UCSD-AML1 (cell line): ENCODE measurements at regions not wholly inside any gene's neighbourhood (a gene's known extent, or its start where the extent isn't known, plus 50 kb on each side); places are given as distances from the start of the nearest gene placed in this dataset.
"Not testable (repeated sequence)": the region's sequence is repeated elsewhere in the genome, so short reads cannot be mapped to it uniquely, and the experiment has no call there.

Experiments used
- DNase-seq: peaks from one replicate; lab custom pipeline; 2025; ENCODE audit not compliant: unreplicated experiment; lab: John Stamatoyannopoulos, UW

DNA sequence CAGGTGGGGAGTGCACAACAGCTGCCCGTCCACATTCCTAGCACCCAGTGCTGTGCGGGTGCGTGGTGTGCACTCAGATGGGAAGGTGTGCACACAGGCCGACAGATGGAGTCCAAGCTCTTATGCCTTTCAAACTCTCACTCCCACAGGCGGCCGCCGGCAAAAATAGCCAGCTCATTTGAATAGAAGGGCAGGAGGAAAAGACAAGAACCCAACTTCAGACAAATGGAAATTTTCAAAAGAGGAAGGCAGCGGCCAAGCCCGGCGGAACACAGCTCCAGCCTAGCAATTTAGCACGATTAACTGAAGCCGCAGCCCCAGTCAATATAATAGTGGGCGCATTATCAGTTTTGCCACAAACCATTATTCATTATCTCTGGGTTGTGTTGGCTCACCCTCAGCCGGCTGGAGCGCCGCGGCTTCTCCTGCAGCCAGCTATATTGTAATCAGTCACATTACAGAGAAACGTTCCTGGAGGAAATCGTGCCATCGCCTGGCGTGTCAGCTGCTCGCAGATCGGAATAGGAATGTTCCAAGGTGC, 103.9 kb upstream of the SEC14L1 start:
- DNase-seq = peak; percentile 82

DNA sequence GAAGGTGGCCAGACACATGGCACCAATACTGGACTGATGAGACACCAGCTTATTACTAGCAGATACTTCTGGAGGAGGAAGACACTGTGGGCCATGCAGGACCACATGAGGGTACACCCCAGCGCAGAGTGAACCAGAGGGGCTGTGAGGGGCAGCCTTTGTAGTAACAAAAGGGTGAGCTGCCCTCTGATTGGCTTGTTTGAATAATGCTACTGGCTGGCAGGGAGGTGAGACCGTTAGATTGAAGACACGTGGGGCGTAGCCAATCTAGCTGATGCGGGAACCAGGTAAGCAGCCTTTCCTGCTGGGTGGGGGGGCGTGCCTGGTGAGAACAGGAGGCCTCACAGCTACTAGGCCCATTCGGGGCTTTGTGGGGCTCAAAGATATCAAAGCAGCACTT, 102.8 kb upstream of the SEC14L1 start:
- no peak for DNase-seq

DNA sequence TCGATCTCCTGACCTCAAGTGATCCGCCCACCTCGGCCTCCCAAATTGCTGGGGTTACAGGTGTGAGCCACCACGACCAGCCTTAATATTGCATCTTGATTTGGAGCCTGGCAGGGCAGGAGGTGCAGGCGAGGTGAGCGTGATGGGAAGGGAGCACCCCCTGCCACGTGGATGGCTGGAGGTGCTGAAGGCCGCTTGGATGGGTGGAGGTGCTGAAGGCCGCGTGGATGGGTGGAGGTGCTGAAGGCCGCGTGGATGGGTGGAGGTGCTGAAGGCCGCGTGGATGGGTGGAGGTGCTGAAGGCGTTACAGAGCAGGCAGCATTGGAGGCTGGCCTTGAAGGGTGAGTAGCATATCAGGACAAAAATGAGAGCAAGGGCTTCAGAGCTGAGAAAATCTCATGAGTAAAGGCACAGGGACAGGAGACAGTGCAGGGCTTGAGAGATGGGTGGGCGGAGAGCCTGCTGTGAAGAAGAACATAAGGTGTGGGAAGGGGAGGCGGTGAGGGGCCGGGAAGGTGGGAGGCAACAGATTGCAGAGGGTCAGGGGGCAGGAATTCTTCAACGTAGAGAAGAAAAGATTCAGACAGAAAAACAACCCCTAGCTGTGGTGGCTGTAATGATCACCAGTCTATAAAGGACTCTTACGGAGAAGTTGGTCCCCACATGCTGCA, 101.7 kb upstream of the SEC14L1 start:
- no peak for DNase-seq

DNA sequence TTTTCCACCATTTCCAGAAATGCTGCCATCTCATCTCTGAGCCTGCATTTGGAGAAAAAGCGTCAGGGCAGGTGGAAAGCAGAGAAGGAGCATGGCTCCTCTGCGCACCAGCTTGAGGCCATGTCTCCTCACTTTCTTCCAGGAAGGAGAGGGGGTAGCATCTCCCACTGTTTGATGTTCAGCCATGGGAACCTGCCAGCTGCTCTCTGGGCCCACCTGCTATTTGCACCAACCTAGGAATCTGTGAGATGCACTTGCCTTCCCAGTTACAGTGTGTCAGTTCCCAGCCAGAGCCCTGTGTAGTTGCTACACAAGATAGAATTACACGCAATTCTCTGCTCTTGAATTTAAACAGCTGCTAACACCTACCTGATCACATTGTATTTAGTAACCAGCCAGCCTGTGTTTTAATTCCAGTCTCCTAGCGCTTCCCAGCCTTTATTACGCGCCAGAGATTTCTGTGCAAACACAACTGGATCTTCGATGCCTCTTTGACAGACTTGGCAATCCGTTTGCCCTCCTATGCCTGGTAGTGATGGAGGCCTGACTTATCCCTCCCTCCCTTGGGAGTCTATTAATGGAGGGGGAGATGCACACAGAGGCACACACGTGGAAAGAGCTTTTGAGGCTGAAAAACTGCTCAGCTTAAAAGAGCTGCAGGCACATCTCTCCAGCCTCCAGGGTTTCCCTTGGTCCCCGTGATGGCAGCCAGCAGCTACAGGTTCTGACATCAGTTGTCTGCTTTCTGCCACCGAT, 98.1 kb upstream of the SEC14L1 start:
- no peak for DNase-seq

DNA sequence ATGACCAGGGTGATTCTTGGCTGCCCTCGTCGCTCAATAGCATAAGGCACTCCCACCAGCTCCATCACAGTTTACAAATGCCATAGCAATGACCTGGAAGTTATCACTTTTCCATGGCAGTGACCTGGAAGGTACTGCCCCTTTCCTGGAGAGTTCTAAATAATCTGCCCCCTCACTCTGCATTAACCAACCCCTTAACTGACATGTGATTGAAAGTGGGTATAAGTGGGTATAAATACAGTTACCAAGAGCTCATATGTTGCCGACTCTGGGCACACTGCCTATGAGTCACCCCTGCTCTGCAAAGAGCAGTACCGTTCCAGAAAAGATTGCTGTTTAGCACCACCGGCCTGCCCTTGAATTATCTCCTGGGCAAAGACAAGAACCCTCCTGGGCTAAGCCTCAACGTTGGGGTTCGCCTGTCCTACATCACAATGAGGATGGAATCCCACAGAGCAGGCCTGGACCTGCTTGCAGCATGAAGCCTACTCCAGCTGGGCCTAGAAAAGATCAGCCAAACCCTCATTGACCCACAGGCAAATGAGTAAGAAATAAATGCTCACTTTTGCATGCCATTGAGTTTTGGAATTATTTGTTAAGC, 95.2 kb upstream of the SEC14L1 start:
- DNase-seq = no peak

DNA sequence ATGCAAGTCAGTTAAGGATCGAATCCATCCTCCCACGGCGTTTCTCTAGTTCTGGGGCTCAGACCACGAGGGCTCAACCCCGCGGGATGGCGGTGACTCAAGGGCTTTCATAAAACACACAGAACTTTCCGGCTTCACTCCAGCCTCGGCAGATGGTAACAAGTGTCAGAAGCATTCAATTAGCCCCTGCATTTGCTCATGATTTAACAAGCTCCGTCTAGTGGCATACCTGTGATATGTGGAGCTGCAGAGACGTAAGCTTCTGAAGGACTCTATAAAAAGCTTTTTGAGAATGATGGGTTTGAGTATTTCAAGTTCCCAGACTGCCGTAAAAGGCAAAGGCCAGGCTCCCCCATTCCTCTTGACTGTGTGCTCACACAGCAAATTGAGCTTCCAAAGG, 91.3 kb upstream of the SEC14L1 start:
- no peak for DNase-seq

DNA sequence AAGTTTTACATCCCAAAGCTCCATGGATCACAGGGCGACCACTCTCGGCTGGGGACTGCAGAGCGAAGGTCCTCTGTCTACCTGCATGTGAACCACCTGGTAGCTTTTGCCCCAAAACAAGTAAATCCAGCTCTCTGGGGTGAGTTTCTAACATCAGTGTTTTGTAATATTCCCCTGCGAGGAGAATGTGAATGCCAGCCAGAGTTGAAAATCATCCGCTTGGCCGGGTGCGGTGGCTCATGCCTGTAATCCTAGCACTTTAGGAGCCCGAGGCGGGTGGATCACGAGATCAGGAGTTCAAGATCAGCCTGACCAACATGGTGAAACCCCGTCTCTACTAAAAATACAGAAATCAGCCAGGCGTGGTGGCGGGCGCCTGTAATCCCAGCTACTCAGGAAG, 89.9 kb upstream of the SEC14L1 start:
- DNase-seq = not testable (repeated sequence)

DNA sequence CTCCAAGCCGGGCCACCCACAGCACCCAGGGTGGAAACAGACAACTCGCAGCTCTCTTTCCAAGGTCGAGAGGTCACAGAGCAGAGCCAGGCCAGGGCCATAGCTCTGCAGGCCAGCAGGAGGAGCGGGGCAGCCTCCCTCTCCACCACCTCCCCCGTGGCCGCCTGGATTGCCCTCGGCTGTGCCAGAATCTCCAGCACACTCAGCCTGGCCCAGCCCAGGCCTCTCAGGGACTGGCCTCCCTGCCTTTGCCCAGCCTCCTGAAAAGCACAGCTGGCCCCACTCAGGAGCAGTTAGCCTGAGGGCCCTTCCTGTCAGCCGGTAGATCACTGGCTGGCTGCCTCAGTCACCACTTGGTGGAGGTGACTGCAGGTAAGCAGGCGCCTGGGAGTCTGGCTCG, 85.8 kb upstream of the SEC14L1 start:
- DNase-seq = no peak

DNA sequence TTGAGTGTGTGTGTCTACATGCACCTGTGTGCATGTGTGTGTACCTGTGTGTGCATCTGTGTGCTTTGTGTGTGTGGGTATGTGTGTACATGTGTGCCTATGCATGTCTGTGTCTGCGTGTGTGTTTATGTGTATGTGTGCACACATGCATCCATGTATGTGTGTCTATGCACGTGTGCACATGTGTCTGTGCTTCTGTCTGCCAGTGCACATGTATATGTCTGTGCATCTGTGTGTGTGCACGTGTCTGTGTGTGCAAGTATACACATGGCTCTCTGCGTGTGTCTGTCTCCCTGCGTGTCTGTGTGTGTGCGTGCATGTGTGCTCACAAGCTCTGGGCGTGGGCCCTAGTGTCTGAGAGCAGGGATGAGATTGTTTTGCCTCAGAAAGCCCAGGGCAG, 85.3 kb upstream of the SEC14L1 start:
- no peak for DNase-seq

DNA sequence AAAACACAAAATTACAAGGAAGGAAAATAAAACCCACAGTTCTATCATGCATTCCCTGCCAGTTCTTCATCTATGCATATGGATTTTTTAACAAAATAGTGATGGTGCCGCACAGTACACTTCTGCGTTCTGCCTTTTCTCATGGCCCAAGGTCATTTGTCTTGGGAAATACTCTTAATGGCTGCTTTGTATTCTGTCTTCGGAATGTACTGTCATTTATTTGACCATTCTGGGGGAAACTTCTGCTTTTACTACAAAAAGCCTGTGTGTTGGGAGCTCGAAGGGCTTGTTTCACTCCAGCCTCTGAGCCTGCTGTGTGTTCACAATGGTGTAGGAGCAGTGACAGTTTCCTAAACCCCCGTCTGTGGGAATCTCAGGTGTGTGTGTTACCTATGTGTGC, 82.8 kb upstream of the SEC14L1 start:
- no peak for DNase-seq

DNA sequence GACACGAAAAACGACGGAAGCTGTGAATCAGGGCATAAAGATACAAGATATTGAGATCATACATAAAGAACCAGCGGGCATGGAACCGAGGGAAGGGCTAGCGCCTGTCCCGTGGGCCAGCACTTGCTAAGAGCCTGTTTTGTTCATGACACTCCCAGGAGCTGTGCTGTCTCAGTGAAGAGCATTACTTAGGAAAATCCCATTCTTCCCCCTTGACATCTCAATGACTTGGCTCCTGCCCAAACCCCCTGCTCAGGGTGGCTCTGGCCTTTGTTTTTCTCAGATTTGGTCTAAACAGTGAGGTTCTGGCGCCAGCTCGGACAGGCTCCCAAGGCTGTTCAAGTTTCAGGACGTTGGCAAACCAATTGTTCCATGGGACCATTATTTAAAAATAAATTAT, 79.1 kb upstream of the SEC14L1 start:
- no peak for DNase-seq

DNA sequence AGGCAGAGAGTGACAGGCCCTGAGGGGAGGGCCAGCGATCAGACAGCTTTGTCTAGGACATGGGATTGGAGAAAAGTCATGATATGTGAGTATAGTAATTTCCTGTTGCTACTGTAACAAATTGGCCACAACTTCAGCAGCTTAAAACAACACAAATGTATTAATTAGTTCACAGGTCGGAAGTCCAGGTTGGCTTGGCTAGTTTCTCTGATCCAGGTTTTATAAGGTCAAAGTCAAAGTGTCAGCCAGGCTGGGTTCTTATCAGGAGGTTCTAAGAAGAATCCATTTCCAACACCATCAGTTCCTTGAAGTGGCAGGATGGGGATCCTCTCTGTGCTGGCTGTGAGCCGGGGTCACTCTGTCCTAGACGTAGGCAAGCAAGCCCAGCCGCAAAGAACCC, 76.2 kb upstream of the SEC14L1 start:
- no peak for DNase-seq

DNA sequence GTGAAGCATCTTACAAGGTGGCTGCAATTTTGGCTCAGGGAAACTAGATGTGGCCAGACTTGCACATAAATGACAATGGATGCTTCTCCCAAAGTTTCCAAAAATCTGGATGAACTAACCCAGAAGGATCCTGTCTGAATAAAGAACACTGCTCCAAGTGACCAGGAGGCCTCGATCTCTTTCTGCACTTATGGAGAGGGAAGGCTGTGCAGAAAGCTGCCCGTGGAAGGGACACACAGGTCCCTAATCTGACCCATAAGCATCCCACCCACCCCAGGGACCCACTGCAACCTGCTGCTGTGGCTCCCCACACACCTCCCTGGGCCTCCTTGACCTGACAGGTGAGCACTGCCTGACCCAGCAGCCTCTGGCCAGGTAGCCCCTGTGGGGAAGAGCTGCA, 74.6 kb upstream of the SEC14L1 start:
- no peak for DNase-seq

DNA sequence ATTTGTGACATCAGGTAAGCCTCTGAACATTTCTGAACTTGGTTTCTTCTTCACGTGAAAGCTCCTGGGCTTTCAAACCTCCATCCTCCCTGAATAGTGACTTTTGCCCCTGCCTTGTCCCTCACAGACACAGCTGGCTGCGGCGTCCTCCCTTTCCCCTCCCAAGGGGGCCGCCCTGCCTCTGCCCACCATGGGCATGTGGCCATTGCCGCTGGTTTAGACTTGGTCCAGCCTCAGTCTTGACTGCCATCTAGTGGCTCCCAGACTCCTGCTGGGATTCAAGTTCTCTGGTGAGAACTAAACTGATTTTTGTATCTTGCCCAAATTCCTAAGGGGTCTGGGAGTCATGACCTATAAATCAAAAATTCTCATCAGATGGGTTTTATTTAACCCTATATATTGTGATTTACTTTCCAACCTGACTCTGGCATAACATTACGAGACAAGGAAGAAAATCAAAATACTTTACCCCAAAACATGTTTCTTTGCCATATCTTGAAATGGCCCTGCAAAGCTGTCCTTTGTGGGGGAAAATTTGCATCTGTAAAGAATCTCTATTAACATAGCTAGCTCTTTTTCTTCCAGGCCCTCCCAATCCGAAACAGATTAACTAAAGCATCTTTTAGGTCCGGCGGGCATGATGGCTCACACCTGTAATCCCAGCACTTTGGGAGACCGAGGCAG, 73.9 kb upstream of the SEC14L1 start:
- DNase-seq = peak; percentile 40

DNA sequence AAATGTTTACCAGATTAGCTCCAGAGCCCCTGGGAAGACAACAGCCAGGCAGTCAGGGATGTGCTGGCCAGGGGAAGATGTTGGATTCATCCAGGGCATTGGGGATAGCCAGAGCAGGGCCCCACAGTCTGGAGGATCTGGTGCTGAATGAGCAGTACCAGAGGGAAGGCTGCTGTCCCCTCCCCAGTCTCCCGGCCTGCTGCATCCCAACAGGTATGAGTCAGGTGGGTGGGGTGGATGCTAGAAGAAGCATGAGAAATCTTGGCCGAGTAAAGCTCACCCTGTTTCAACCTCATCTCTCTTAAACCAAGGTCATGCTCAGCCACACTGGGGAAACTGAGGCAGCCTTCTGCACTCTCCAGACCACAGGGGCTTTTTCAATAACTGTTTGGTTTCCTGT, 71.9 kb upstream of the SEC14L1 start:
- no peak for DNase-seq

DNA sequence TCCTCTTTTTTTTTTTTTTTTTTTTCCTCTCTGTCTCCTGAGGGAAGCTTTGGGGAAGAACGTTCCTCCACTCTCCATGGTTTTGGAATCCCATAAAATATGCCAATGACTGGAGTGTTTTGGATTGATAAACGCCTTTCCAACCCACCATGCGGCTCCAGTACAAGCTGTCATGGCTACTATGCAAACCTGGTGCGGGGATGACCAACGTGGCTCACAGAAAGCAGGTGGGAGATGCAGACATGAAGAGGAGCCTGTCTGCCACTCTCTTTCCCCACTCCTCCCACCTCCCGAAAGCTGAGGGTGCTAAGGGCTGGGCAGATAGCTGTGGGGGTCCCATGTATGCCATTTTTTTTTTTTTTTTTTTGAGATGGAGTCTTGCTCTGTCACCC, 69.9 kb upstream of the SEC14L1 start:
- DNase-seq = no peak

DNA sequence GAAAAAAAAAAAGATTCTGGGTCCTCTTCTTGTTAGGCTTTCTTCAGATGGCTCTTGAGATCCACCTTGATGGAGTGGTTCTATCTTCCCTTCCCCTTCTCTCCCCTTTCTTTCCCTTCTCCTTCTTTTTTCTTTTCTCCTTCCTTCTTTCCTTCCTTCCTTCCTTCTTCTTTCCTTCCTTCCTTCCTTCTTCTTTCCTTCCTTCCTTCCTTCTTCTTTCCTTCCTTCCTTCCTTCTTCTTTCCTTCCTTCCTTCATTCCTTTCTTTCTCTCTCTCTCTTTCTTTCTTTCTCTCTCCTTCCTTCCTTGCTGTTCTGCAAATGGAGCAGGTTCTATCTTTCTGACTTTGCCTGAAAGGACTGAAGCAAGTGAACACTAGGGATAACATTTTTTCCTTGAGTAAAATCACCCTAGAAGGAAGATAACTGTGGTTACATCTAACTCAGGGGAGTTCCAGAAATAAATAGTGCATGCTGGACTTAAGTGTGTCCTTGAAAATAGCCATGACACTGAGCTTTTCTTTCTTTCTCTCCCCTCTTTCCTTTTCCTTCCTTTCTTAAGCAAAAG, 68.8 kb upstream of the SEC14L1 start:
- no peak for DNase-seq

DNA sequence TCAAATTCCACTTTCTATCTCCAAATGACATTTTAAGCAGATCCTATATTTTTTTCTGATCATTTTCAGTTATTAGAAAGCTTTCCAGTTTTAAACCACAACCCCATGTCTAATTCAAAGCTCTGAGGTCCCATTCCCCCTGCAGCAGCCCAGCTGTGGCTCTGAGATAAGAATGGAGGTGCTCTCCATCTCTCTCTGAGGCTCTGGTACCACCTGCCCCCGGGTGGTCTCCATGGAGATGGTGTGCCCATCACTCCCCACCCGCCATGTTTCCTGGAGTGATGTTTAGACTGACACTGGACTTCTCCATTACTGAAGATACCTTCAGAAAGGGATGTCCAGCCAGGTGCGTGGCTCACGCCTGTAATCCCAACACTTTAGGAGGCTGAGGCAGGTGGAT, 68.1 kb upstream of the SEC14L1 start:
- no peak for DNase-seq

DNA sequence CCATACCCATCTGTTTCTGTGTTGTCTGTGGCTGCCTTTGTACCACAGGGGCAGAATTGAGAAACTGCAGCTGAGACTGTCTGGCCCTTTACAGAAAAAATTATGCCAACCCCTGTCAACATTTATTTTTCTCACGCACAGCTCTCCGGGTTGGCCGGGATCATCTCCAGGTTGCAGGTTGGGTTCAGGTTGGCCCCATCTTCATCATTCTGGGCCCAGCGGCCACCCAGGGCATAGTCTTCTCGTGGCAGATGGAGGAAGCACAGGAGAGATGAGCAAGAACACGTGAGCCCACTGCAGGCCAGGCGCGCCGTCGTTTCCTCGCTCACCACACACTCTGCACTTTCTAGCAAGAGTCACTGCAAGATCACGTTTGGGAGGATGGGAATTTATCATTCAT, 66.1 kb upstream of the SEC14L1 start:
- no peak for DNase-seq

DNA sequence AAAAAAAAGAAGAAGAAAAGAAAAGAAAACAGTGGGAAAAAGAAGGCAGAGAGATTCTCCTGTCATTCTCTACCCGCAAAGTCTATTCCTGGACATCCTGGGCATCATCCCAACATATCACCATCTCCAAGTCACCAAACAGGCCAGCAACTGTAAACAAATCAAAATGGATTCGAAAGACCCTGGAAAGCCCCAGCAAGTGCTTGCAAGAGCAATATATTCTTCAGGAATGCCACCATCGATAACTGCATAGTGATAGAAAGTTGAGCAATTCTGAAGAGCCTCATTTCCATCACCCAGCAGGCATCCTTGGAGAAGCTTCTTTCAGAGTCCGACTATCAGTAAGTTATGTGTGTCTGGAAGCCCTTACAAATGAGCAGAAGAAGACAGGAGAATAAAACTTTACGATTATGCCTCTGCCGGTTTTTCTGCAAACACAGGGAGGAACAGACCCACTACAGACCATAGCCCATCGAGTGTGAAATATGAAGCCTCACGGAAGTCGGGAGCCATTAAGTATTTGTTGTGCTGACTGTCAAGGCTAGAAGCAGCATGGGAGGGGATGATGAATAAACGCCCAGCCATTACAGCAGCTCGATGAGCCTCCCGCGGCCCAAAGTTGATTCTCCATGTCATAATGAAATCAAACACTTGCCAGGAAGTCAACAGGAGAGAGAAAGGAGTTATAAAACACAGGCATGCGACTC, 64.5 kb upstream of the SEC14L1 start:
- DNase-seq = no peak

DNA sequence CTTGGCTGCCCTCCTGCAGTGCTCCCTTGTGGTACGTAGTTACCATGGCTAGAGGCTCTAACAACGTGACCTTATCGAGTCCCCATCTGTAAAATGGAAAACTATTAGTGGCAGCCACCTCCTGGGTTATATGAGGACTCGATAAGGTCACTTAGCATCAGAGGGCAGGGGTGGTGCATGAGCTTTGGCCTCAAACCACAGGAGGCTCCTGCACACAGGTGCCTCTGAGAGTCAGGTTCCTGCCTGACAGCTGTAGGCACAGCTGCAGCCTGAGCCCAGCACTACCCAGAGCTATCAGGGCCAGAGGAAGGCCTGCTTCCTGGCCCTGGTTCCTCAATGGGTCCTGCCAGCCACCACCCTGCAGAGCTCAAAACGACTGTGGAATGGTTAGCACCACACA, 57.2 kb upstream of the SEC14L1 start:
- peak; percentile 66 for DNase-seq
